ENCODE measurements at regions not wholly inside any gene's neighbourhood (a gene's known extent, or its start where the extent isn't known, plus 50 kb on each side); places are given as distances from the start of the nearest gene placed in this dataset.

DNA sequence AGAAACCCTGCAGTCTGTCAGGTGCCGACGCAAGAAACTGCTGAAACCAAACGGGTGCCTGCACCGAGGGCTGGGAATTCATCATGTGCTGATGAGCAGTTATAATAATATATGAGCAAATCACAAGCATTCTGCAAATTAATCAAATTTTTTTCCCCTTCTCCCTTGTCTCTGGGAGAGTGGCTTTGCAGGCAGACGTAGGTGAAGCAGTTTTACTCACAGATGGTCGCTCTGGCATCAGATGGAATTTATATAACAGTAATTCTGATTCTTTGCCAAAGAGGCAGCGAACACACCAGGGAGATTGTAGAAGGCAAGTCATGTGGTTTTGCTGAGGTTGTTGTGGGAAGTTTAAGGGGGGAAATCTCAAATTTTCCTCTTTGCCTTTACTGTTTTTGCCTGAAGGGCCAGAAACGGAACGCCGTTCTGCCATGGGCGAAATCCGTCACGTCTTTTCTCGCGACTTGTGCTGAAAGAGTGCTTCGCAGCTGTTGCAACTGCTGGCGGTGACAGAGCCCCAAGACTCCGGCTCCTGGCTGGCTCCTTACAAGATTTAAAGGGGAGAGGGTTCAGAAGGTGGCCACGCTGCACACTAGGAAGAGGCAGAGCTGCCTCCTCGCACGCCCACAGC lies 320.1 kb downstream of the ZNF536 start (continued):
- peak; percentile 88; the same call in 1 of the 2 replicates for TF ChIP-seq TSHZ2 (CRISPR knock-in tag; IDR thresholded peaks at IDR 0.05)

- no peak for ATAC-seq
- TF ChIP-seq CREB5 (CRISPR knock-in tag; IDR thresholded peaks at IDR 0.05; ENCODE audit: low read depth) (no peak), ZNF8 (CRISPR knock-in tag; IDR thresholded peaks at IDR 0.05) (0 out of 2 replicates have a peak, but pooled peaks have one; percentile 6)
These were observed 319.6 kb downstream of the ZNF536 start for GRCh38 chr19:30691819-30692166.

DNA sequence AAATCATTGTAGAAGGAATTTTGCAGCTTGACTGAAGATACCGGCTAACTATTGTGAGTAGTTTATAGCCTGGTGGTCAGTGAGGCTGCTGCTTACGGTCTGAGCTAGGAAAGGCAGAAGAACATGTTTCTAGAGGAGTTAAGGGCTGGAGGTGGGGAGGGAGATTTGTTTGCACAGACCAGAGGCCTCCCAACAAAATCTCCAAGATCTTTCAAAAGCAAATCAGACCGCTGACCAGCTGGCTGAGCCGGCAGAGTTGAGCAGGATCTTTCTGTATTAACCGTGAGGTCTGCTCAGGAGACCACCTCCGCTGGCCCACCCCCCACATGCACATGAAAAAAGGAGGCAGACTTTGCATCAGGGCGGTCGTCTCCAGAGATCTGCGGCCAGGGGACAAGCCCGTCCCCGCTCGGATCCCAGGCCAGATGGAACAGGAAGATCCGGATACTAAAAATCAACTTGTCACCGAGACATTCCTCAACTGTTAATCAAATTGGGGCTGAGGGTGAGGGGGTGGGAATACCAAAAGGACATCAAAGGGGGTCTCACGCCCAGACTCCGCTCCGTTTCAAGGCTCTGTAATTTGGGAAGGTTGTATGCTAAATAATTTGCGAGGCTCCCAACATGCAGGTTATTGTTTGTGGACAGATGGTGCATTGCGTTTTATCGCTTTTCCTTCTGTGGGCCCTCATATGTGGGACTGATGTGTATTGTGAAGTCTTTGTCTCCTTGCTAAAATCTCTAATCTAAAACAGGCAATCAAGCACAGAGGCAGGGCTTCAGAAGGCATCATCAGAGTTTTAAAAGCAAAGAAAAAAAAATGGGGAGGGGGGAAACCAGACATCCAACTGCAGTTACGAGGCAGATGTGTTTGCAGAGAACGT lies 319.0 kb downstream of the ZNF536 start:
- TF ChIP-seq OSR1 (CRISPR knock-in tag; IDR thresholded peaks at IDR 0.05): no peak
- peak; percentile 13; the same call in 1 of the 2 replicates for TF ChIP-seq TCF4 (CRISPR knock-in tag; IDR thresholded peaks at IDR 0.05; ENCODE audit: borderline replicate concordance)
- no peak for ATAC-seq

- ATAC-seq: no peak
- TF ChIP-seq OSR1 (CRISPR knock-in tag; IDR thresholded peaks at IDR 0.05) (no peak), ZFP3 (CRISPR knock-in tag; IDR thresholded peaks at IDR 0.05) (no peak), GLIS3 (CRISPR knock-in tag; IDR thresholded peaks at IDR 0.05) (no peak), ZNF8 (CRISPR knock-in tag; IDR thresholded peaks at IDR 0.05) (no peak), CSRNP3 (CRISPR knock-in tag; IDR thresholded peaks at IDR 0.05) (no peak), POU6F1 (CRISPR knock-in tag; IDR thresholded peaks at IDR 0.05; ENCODE audit: borderline replicate concordance, low read depth) (no peak), SNAI2 (CRISPR knock-in tag; IDR thresholded peaks at IDR 0.05) (no peak)
- TF ChIP-seq, protein P1, sequence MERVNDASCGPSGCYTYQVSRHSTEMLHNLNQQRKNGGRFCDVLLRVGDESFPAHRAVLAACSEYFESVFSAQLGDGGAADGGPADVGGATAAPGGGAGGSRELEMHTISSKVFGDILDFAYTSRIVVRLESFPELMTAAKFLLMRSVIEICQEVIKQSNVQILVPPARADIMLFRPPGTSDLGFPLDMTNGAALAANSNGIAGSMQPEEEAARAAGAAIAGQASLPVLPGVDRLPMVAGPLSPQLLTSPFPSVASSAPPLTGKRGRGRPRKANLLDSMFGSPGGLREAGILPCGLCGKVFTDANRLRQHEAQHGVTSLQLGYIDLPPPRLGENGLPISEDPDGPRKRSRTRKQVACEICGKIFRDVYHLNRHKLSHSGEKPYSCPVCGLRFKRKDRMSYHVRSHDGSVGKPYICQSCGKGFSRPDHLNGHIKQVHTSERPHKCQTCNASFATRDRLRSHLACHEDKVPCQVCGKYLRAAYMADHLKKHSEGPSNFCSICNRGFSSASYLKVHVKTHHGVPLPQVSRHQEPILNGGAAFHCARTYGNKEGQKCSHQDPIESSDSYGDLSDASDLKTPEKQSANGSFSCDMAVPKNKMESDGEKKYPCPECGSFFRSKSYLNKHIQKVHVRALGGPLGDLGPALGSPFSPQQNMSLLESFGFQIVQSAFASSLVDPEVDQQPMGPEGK (CRISPR knock-in tag; IDR thresholded peaks at IDR 0.05; ENCODE audit: borderline replicate concordance): no peak
These were observed 318.3 kb downstream of the ZNF536 start for GRCh38 chr19:30690525-30690924.

- no peak for ATAC-seq
- TF ChIP-seq CREB5 (CRISPR knock-in tag; IDR thresholded peaks at IDR 0.05; ENCODE audit: low read depth): no peak
- no peak for TF ChIP-seq ARNTL (CRISPR knock-in tag; IDR thresholded peaks at IDR 0.05; ENCODE audit: borderline replicate concordance, low read depth)
- no peak for TF ChIP-seq RARB (CRISPR knock-in tag; IDR thresholded peaks at IDR 0.05)
- no peak for TF ChIP-seq POU6F1 (CRISPR knock-in tag; IDR thresholded peaks at IDR 0.05; ENCODE audit: borderline replicate concordance, low read depth)
- TF ChIP-seq ZC3H10 (CRISPR knock-in tag; IDR thresholded peaks at IDR 0.05): no peak
- TF ChIP-seq CSDC2 (CRISPR knock-in tag; IDR thresholded peaks at IDR 0.05): no peak
- no peak for TF ChIP-seq ZFP30 (CRISPR knock-in tag; IDR thresholded peaks at IDR 0.05)
- TF ChIP-seq ZNF8 (CRISPR knock-in tag; IDR thresholded peaks at IDR 0.05): no peak
- no peak for TF ChIP-seq BACH2 (CRISPR knock-in tag; IDR thresholded peaks at IDR 0.05; ENCODE audit: borderline replicate concordance)
- no peak for TF ChIP-seq OSR1 (CRISPR knock-in tag; IDR thresholded peaks at IDR 0.05)
- TF ChIP-seq ESRRG (CRISPR knock-in tag; IDR thresholded peaks at IDR 0.05): no peak
- TF ChIP-seq CSRNP3 (CRISPR knock-in tag; IDR thresholded peaks at IDR 0.05): no peak
- TF ChIP-seq GLIS3 (CRISPR knock-in tag; IDR thresholded peaks at IDR 0.05): no peak
These were observed 317.3 kb downstream of the ZNF536 start for GRCh38 chr19:30689474-30689873.

All from SK-N-SH treated with all-trans-retinoic acid at 6 μM for 48 hours (cell line).